Endodermal cell (in vitro differentiated cells): ENCODE measurements at regions not wholly inside any gene's neighbourhood (a gene's known extent, or its start where the extent isn't known, plus 50 kb on each side); places are given as distances from the start of the nearest gene placed in this dataset.

Source experiments
- DNase-seq: peaks from one replicate; pipeline ENCODE4 v3.0.0-alpha.2; 2017
- H3K27ac ChIP-seq: 2 replicates; pipeline ENCODE4 v1.5.1; 2013; ENCODE audit warnings: mild to moderate bottlenecking, low read depth, low read length, moderate library complexity
- H3K27me3 ChIP-seq: 2 replicates; pipeline ENCODE4 v1.6.1; 2013; ENCODE audit warnings: mild to moderate bottlenecking, low read length, moderate library complexity; ENCODE audit not compliant: insufficient read depth, control insufficient read depth, poor library complexity, severe bottlenecking
- H3K36me3 ChIP-seq: 2 replicates; pipeline ENCODE4 v1.7.0; 2013; ENCODE audit warnings: mild to moderate bottlenecking, low read length, moderate library complexity; ENCODE audit not compliant: control insufficient read depth, insufficient read depth
- H3K4me1 ChIP-seq: one replicate; pipeline ENCODE4 v1.7.0; 2013; ENCODE audit warnings: low read length; ENCODE audit not compliant: control insufficient read depth, insufficient read depth
- H3K4me3 ChIP-seq: 2 replicates; pipeline ENCODE4 v1.5.1; 2013; ENCODE audit warnings: mild to moderate bottlenecking, low read length, moderate library complexity
- H3K9ac ChIP-seq: 2 replicates; pipeline ENCODE4 v1.6.1; 2013; ENCODE audit warnings: mild to moderate bottlenecking, low read length, moderate library complexity; ENCODE audit not compliant: poor library complexity, severe bottlenecking; ENCODE audit errors: extremely low read depth
- H3K9me3 ChIP-seq: 2 replicates; pipeline ENCODE4 v1.6.1; 2013; ENCODE audit warnings: mild to moderate bottlenecking, low read length, moderate library complexity; ENCODE audit not compliant: control insufficient read depth
- H3K27ac Mint-ChIP-seq: 2 replicates; pipeline ENCODE4 v1.8.0; 2020; ENCODE audit warnings: mixed read lengths
- H3K27me3 Mint-ChIP-seq: 2 replicates; pipeline ENCODE4 v1.8.0; 2021; ENCODE audit warnings: mild to moderate bottlenecking, mixed read lengths; ENCODE audit not compliant: insufficient read depth
- H3K36me3 Mint-ChIP-seq: 2 replicates; pipeline ENCODE4 v1.8.0; 2020; ENCODE audit warnings: low read depth, mixed read lengths
- H3K4me1 Mint-ChIP-seq: 2 replicates; pipeline ENCODE4 v1.8.0; 2020; ENCODE audit warnings: mixed read lengths
- H3K4me3 Mint-ChIP-seq: 2 replicates; pipeline ENCODE4 v1.8.0; 2020; ENCODE audit warnings: mild to moderate bottlenecking, moderate library complexity, mixed read lengths
- H3K9me3 Mint-ChIP-seq: 2 replicates; pipeline ENCODE4 v1.8.0; 2020; ENCODE audit warnings: mild to moderate bottlenecking, mixed read lengths
- CTCF ChIP-seq: fragments of 200-600 bp; sonication (generic); conservative IDR thresholded peaks from 2 replicates; pipeline ENCODE4 v1.5.0; 2021; ENCODE audit warnings: antibody characterized with exemption, mild to moderate bottlenecking
- WGBS, 2 experiments: methylation state at CpG; one replicate each; pipeline versions ENCODE4 v1.1.5 to v1.1.7; 2013; ENCODE audit warnings: missing lambda C conversion rate in 2 of 2, mixed read lengths in 1 of 2; ENCODE audit not compliant: insufficient coverage in 1 of 2, insufficient read length in 1 of 2; 5-methylcytosine and 5-hydroxymethylcytosine counted together

GRCh38 chr2:148594216-148594615 is 50.3 kb upstream of the EPC2 start:
- H3K4me1 Mint-ChIP-seq: peaks cover 8% of the 10 kb centered on the region
- no peak overlapping the region for H3K27ac ChIP-seq
- WGBS, 2 experiments: 82 to 89% methylated on average over 4 to 5 of the region's 5 CpGs
- no peak overlapping the region for H3K4me3 Mint-ChIP-seq
- H3K27me3 ChIP-seq: no peaks in the 10 kb centered on the region
- no peaks in the 10 kb centered on the region for H3K9me3 ChIP-seq
- no peaks in the 10 kb centered on the region for H3K9me3 Mint-ChIP-seq
- no peak overlapping the region for H3K9ac ChIP-seq
- DNase-seq: no peak
- TF ChIP-seq CTCF: no peak
- peaks cover 7% of the 10 kb centered on the region for H3K27me3 Mint-ChIP-seq
- no peak overlapping the region for H3K4me3 ChIP-seq
- no peak overlapping the region for H3K27ac Mint-ChIP-seq
- H3K36me3 Mint-ChIP-seq: no peaks in the 10 kb centered on the region
- H3K4me1 ChIP-seq: no peaks in the 10 kb centered on the region
- no peaks in the 10 kb centered on the region for H3K36me3 ChIP-seq
